GF-D8 (cell line): ENCODE measurements at regions not wholly inside any gene's neighbourhood (a gene's known extent, or its start where the extent isn't known, plus 50 kb on each side); places are given as distances from the start of the nearest gene placed in this dataset.

Experiments used
- DNase-seq: peaks from one replicate; lab custom pipeline; 2025; lab: John Stamatoyannopoulos, UW

GRCh38 chr17:36728030-36728991 is 126.9 kb downstream of the MRM1 start:
- no peak for DNase-seq

- no peak for DNase-seq
These were observed 128.9 kb downstream of the MRM1 start for GRCh38 chr17:36730095-36730808.

GRCh38 chr17:36730857-36731490 is 129.6 kb downstream of the MRM1 start:
- DNase-seq = no peak

GRCh38 chr17:36731811-36732210 is 130.4 kb downstream of the MRM1 start:
- no peak for DNase-seq

- DNase-seq = no peak
These were observed 131.0 kb downstream of the MRM1 start for GRCh38 chr17:36732351-36732750.

GRCh38 chr17:36736201-36737156 is 135.1 kb downstream of the MRM1 start:
- DNase-seq = no peak

GRCh38 chr17:36739208-36739607 is 137.8 kb downstream of the MRM1 start:
- no peak for DNase-seq

GRCh38 chr17:36740157-36740556 is 138.8 kb downstream of the MRM1 start:
- DNase-seq = no peak

GRCh38 chr17:36741019-36741902 is 139.9 kb downstream of the MRM1 start:
- DNase-seq = no peak

- no peak for DNase-seq
These were observed 141.1 kb downstream of the MRM1 start for GRCh38 chr17:36742267-36743000.

GRCh38 chr17:36743130-36743529 is 141.7 kb downstream of the MRM1 start:
- no peak for DNase-seq

- DNase-seq = no peak
These were observed 145.1 kb downstream of the MRM1 start for GRCh38 chr17:36746381-36747053.

- DNase-seq = no peak
These were observed 146.5 kb downstream of the MRM1 start for GRCh38 chr17:36747861-36748260.

GRCh38 chr17:36748272-36748671 is 146.9 kb downstream of the MRM1 start:
- no peak for DNase-seq

- no peak for DNase-seq
These were observed 148.1 kb downstream of the MRM1 start for GRCh38 chr17:36749493-36749892.

- no peak for DNase-seq
These were observed 149.0 kb downstream of the MRM1 start for GRCh38 chr17:36750316-36750885.

- no peak for DNase-seq
These were observed 150.9 kb downstream of the MRM1 start for GRCh38 chr17:36752096-36752888.

GRCh38 chr17:36755586-36755985 is 154.2 kb downstream of the MRM1 start:
- DNase-seq = no peak
